Right lobe of liver (tissue), 6 donors: ENCODE measurements at regions not wholly inside any gene's neighbourhood (a gene's known extent, or its start where the extent isn't known, plus 50 kb on each side); places are given as distances from the start of the nearest gene placed in this dataset.

Experiments
- ATAC-seq, 4 donors: fragments of 200-7000 bp; cut with Tn5 transposase; one replicate each; pipeline ENCODE4 v1.9.1; 2020; ENCODE audit warnings: mild to moderate bottlenecking in 4 of 4, moderate library complexity in 4 of 4
- DNase-seq, 3 donors: peaks; one replicate each; pipeline ENCODE4 v3.0.0-alpha.2; 2020
- H3K27ac ChIP-seq, 3 donors: fragments of 200-600 bp; one replicate each; pipeline ENCODE4 v1.8.0; 2022
- H3K27me3 ChIP-seq, 2 donors: fragments of 200-600 bp; one replicate each; pipeline ENCODE4 v1.8.0; 2022
- H3K36me3 ChIP-seq, 4 donors: fragments of 200-600 bp; sonication (generic) in 1 of 4; one replicate each; pipeline versions ENCODE4 v1.5.1 to v1.8.0; 2017 to 2022; ENCODE audit warnings: control low read depth in 1 of 4
- H3K4me1 ChIP-seq, 4 donors: fragments of 200-600 bp; sonication (generic) in 1 of 4; one replicate each; pipeline versions ENCODE4 v1.5.1 to v1.8.0; 2017 to 2022; ENCODE audit warnings: control low read depth in 1 of 4
- H3K4me3 ChIP-seq, 3 donors: fragments of 200-600 bp; one replicate each; pipeline ENCODE4 v1.8.0; 2022
- H3K9me3 ChIP-seq, 4 donors: fragments of 200-600 bp; sonication (generic) in 1 of 4; one replicate each; pipeline versions ENCODE4 v1.5.1 to v1.8.0; 2017 to 2022; ENCODE audit warnings: control low read depth in 1 of 4
- POLR2A ChIP-seq: fragments of 450-650 bp; IDR thresholded peaks from one replicate; pipeline ENCODE4 v1.6.1; 2017; ENCODE audit warnings: antibody characterized with exemption, mild to moderate bottlenecking
- WGBS: methylation state at CpG from one replicate; pipeline ENCODE4 v1.1.6; 2018; ENCODE audit warnings: low coverage, low lambda C conversion rate; ENCODE audit not compliant: insufficient coverage; ENCODE audit errors: missing lambda C conversion rate; 5-methylcytosine and 5-hydroxymethylcytosine counted together
- intact Hi-C, 2 donors: fragments of 100-400 bp; cut with DNase I; formaldehyde crosslinking; loops; one replicate each; pipeline versions ENCODE4 v1.11.2 to v1.14.1; 2022
- TF ChIP-seq, protein P1 (sequence below), 4 donors: fragments of 200-600 bp in 3 of 4; fragments of 450-650 bp in 1 of 4; IDR thresholded peaks; one replicate each; pipeline versions ENCODE4 v1.5.1 to v1.8.0; 2016 to 2022; ENCODE audit warnings: antibody characterized with exemption in 4 of 4, mild to moderate bottlenecking in 2 of 4
- donor health status: DM: no; HTN: yes; CAD: no.
- donor health status: DM: no; HTN: no; CAD: no.
- donor health status: DM: no; HTN: no; CAD: no.
- donor health status: DM: no; HTN: yes; CAD: no.
- donor health status: DM: no; HTN: yes; CAD: no.

DNA sequence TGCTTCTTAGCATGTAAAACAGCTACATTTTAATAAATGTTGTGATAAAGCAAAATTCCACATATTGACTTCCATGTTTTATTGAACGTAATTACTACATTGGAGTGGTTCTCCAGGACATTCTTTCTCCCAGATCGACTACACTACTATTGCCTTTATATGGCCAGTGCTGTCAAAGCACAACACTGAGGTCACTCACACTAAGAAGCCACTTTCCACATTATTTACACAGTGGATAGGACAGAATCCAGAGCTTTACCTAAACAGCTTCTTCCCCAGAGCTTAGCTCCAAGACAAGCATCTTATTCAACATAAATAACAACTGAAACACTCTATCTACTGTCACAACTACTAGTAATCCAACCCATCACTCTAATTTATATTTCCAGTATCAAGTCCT lies 73.9 kb upstream of the WDR75 start:
- no peaks in the 10 kb centered on the region for H3K9me3 ChIP-seq
- no peak for TF ChIP-seq POLR2A
- TF ChIP-seq, protein P1, sequence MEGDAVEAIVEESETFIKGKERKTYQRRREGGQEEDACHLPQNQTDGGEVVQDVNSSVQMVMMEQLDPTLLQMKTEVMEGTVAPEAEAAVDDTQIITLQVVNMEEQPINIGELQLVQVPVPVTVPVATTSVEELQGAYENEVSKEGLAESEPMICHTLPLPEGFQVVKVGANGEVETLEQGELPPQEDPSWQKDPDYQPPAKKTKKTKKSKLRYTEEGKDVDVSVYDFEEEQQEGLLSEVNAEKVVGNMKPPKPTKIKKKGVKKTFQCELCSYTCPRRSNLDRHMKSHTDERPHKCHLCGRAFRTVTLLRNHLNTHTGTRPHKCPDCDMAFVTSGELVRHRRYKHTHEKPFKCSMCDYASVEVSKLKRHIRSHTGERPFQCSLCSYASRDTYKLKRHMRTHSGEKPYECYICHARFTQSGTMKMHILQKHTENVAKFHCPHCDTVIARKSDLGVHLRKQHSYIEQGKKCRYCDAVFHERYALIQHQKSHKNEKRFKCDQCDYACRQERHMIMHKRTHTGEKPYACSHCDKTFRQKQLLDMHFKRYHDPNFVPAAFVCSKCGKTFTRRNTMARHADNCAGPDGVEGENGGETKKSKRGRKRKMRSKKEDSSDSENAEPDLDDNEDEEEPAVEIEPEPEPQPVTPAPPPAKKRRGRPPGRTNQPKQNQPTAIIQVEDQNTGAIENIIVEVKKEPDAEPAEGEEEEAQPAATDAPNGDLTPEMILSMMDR (IDR thresholded peaks at IDR 0.05) = no peak
- H3K36me3 ChIP-seq = no peaks in the 10 kb centered on the region
- ATAC-seq (peak in 2 of 4 donors; percentile 60 to 69), DNase-seq (no peak)
- H3K4me1 ChIP-seq = no peaks in the 10 kb centered on the region
- H3K4me3 ChIP-seq = no peak overlapping the region
- H3K27me3 ChIP-seq = no peaks in the 10 kb centered on the region
- no peak overlapping the region for H3K27ac ChIP-seq
- intact Hi-C loops = no loop called here
- WGBS = 54% methylated on average over 2 of the region's 2 CpGs

DNA sequence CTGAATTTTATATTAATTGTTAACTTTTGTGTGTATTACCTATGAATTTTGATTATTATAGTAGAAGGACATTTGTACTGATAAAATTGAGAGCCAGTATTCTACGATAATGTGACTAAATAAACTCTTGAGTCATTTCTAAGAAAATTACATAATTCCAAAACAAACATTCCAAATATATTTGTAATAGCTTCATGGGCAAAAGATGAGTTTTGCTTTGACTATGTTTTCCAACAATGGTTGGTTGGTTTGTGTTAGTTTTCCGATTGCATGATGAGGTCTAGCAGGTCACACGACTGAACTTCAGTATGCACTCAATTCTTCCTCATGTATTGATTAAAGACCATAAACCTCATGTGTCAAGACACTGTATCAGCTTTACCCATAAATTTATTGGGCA lies 71.7 kb upstream of the WDR75 start:
- Histone ChIP-seq H3K4me1 (no peaks in the 10 kb centered on the region), H3K27me3 (no peaks in the 10 kb centered on the region), H3K4me3 (no peak overlapping the region), H3K27ac (no peak overlapping the region), H3K9me3 (no peaks in the 10 kb centered on the region), H3K36me3 (no peaks in the 10 kb centered on the region)
- DNase-seq (no peak), ATAC-seq (peak in 1 of 4 donors; percentile 65)
- TF ChIP-seq, protein P1 (IDR thresholded peaks at IDR 0.05) = no peak
- TF ChIP-seq POLR2A = no peak
- intact Hi-C loops = no loop called here
- 22% methylated on average over 3 of the region's 3 CpGs for WGBS

DNA sequence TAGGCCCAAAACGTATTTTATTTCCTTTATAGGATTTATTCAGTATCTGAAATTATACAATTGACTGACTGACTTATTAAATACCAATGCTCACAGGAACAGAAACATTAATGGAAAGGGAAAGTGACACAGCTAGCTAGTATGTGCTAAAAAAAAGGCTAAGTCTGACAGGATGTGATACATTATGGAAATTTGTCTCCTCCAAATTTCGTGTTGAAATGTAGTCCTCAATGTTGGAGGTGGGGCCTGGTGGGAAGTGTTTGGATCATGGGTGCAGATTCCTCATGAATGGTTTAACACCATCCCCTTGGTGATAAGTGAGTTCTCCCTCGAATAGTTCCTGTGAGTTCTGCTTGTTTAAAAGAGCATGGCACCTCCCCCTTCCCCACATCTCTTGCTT lies 70.6 kb upstream of the WDR75 start:
- Histone ChIP-seq H3K4me1 (no peaks in the 10 kb centered on the region), H3K27me3 (no peaks in the 10 kb centered on the region), H3K9me3 (no peaks in the 10 kb centered on the region), H3K27ac (no peak overlapping the region), H3K4me3 (no peak overlapping the region), H3K36me3 (no peaks in the 10 kb centered on the region)
- ATAC-seq = no peak
- DNase-seq = no peak
- TF ChIP-seq POLR2A = no peak
- TF ChIP-seq, protein P1 (IDR thresholded peaks at IDR 0.05) = no peak
- intact Hi-C loops = no loop called here
- WGBS = 62% methylated on average over 3 of the region's 3 CpGs

DNA sequence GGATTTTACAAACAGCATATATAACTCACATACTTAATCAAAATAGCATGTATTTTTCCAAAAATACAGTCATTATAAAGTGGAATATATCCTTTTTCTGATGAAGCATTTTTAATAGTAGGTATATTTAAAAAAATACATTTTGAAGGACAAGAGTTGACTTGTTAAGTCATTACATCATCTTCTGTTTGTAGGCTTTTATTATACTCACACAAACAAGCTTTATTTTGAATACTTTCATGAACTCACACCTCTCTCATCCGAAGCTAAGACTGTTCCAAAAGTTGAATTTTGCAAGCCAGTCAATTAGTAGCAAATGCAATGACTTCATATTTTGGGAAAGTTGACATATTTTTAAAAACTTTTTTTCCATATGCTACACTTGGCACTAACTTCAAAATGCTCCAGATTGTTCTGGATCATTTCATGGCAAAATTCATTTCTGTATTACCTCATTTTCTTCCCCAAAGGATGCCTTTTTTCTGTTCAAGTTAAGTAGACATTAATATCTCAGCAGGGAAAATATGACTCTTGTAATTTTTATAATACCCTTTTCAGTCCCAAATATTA lies 68.5 kb upstream of the WDR75 start:
- TF ChIP-seq, protein P1 (IDR thresholded peaks at IDR 0.05) = no peak
- TF ChIP-seq POLR2A = no peak
- 67% methylated on average over 1 of the region's 1 CpG for WGBS
- DNase-seq (no peak), ATAC-seq (no peak)
- Histone ChIP-seq H3K4me3 (no peak overlapping the region), H3K27me3 (no peaks in the 10 kb centered on the region), H3K27ac (no peak overlapping the region), H3K4me1 (no peaks in the 10 kb centered on the region), H3K9me3 (no peaks in the 10 kb centered on the region), H3K36me3 (no peaks in the 10 kb centered on the region)
- intact Hi-C loops = no loop called here

DNA sequence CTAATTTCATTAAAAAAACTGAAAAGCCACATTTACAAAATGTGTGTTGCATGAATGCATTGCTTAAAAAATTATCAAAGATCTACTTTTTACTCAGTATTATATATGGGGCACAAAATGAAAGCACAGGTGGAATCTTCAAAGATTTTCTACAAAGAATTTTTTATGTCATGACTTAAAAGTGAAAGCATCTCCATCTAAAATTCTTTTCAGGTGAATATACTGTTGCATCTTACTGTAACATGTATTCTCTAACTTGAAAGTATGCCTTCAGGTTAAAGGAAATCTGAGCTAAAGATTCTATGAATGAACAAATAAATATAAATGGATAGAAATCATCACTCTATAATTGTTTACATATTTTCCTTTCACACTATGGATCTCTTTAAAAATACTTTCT lies 66.8 kb upstream of the WDR75 start:
- TF ChIP-seq, protein P1 (IDR thresholded peaks at IDR 0.05) = no peak
- TF ChIP-seq POLR2A = no peak

More for the DNA sequence above, 66.8 kb upstream of the WDR75 start:
- Histone ChIP-seq H3K36me3 (no peaks in the 10 kb centered on the region), H3K27ac (no peak overlapping the region), H3K27me3 (no peaks in the 10 kb centered on the region), H3K4me3 (no peak overlapping the region), H3K9me3 (no peaks in the 10 kb centered on the region), H3K4me1 (no peaks in the 10 kb centered on the region)
- intact Hi-C loops = no loop called here
- ATAC-seq (no peak), DNase-seq (no peak)
